Uterus (tissue), 2 donors: ENCODE measurements at regions not wholly inside any gene's neighbourhood (a gene's known extent, or its start where the extent isn't known, plus 50 kb on each side); places are given as distances from the start of the nearest gene placed in this dataset.

Experiments
- CTCF ChIP-seq, 4 experiments: fragments of 200-600 bp in 2 of 4; fragments of 450-650 bp in 2 of 4; sonication (generic) in 2 of 4; IDR thresholded peaks; one replicate each; pipeline ENCODE4 v1.5.1; 2016 to 2019; ENCODE audit warnings: antibody characterized with exemption in 4 of 4, mild to moderate bottlenecking in 2 of 4, moderate library complexity in 1 of 4
- POLR2A ChIP-seq, 2 donors: fragments of 450-650 bp; IDR thresholded peaks; one replicate each; pipeline ENCODE4 v1.6.1; 2016; ENCODE audit warnings: antibody characterized with exemption in 2 of 2, mild to moderate bottlenecking in 1 of 2, moderate library complexity in 1 of 2

- TF ChIP-seq CTCF (IDR thresholded peaks at IDR 0.05) (no peak), POLR2A (IDR thresholded peaks at IDR 0.05) (no peak)
Measured at GRCh38 chr13:21805733-21806132, 134.9 kb downstream of the FGF9 start.
